Astrocyte (in vitro differentiated cells and primary cell): ENCODE measurements at regions not wholly inside any gene's neighbourhood (a gene's known extent, or its start where the extent isn't known, plus 50 kb on each side); places are given as distances from the start of the nearest gene placed in this dataset.

Source experiments
- EZH2 ChIP-seq: IDR thresholded peaks from 2 replicates; pipeline ENCODE4 v1.6.1; 2012; ENCODE audit warnings: mild to moderate bottlenecking, low read length, inconsistent platforms; ENCODE audit not compliant: insufficient read depth
- TF ChIP-seq, protein P1 (sequence below): IDR thresholded peaks from 2 replicates; pipeline ENCODE4 v1.5.1; 2011; ENCODE audit warnings: low read depth, mild to moderate bottlenecking, inconsistent platforms, low read length, moderate library complexity; ENCODE audit not compliant: insufficient read depth

GRCh38 chr9:90141723-90142122 is 500.9 kb downstream of the DIRAS2 start:
- TF ChIP-seq, protein P1, sequence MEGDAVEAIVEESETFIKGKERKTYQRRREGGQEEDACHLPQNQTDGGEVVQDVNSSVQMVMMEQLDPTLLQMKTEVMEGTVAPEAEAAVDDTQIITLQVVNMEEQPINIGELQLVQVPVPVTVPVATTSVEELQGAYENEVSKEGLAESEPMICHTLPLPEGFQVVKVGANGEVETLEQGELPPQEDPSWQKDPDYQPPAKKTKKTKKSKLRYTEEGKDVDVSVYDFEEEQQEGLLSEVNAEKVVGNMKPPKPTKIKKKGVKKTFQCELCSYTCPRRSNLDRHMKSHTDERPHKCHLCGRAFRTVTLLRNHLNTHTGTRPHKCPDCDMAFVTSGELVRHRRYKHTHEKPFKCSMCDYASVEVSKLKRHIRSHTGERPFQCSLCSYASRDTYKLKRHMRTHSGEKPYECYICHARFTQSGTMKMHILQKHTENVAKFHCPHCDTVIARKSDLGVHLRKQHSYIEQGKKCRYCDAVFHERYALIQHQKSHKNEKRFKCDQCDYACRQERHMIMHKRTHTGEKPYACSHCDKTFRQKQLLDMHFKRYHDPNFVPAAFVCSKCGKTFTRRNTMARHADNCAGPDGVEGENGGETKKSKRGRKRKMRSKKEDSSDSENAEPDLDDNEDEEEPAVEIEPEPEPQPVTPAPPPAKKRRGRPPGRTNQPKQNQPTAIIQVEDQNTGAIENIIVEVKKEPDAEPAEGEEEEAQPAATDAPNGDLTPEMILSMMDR: peak; percentile 60
- no peak for TF ChIP-seq EZH2
